ENCODE measurements at regions not wholly inside any gene's neighbourhood (a gene's known extent, or its start where the extent isn't known, plus 50 kb on each side); places are given as distances from the start of the nearest gene placed in this dataset.

GRCh38 chr12:89839444-89839843, 130.8 kb upstream of the ATP2B1 start:
- ATAC-seq = no peak
- H3K4me3 ChIP-seq = no peak overlapping the region

GRCh38 chr12:89838833-89839232, 130.2 kb upstream of the ATP2B1 start:
- no peak for TF ChIP-seq CTCF (IDR thresholded peaks at IDR 0.05)
- no peak for DNase-seq
- intact Hi-C loops (cut with DNase I, micrococcal nuclease) = no loop called here
- no peaks in the 10 kb centered on the region for H3K4me1 ChIP-seq (ENCODE audit: low read depth)
- no peaks in the 10 kb centered on the region for H3K36me3 ChIP-seq (ENCODE audit: low read depth)
- ATAC-seq = no peak
- H3K4me3 ChIP-seq = no peak overlapping the region
- no peaks in the 10 kb centered on the region for H3K9me3 ChIP-seq

More at GRCh38 chr12:89839444-89839843, 130.8 kb upstream of the ATP2B1 start:
- Histone ChIP-seq H3K9me3 (no peaks in the 10 kb centered on the region), H3K4me1 (ENCODE audit: low read depth) (no peaks in the 10 kb centered on the region), H3K36me3 (ENCODE audit: low read depth) (no peaks in the 10 kb centered on the region)
- no peak for DNase-seq
- no peak for TF ChIP-seq CTCF (IDR thresholded peaks at IDR 0.05)
- intact Hi-C loops (cut with DNase I, micrococcal nuclease) = no loop called here

- no peak overlapping the region for H3K4me3 ChIP-seq
- no peaks in the 10 kb centered on the region for H3K9me3 ChIP-seq
- DNase-seq = no peak
- no peak for TF ChIP-seq CTCF (IDR thresholded peaks at IDR 0.05)
- H3K36me3 ChIP-seq (ENCODE audit: low read depth) = no peaks in the 10 kb centered on the region
- ATAC-seq = no peak
- intact Hi-C loops (cut with DNase I, micrococcal nuclease) = no loop called here
- H3K4me1 ChIP-seq (ENCODE audit: low read depth) = no peaks in the 10 kb centered on the region
Observed at GRCh38 chr12:89836026-89836425, 127.4 kb upstream of the ATP2B1 start.

- H3K36me3 ChIP-seq (ENCODE audit: low read depth) = no peaks in the 10 kb centered on the region
- DNase-seq (no peak), ATAC-seq (no peak)
- H3K4me1 ChIP-seq (ENCODE audit: low read depth) = no peaks in the 10 kb centered on the region
- intact Hi-C loops (cut with DNase I, micrococcal nuclease) = no loop called here
- H3K9me3 ChIP-seq = no peaks in the 10 kb centered on the region
- TF ChIP-seq CTCF (IDR thresholded peaks at IDR 0.05) = no peak
- H3K4me3 ChIP-seq = no peak overlapping the region
Observed at GRCh38 chr12:89834676-89835075, 126.0 kb upstream of the ATP2B1 start.

GRCh38 chr12:89833337-89834252, 125.0 kb upstream of the ATP2B1 start:
- TF ChIP-seq CTCF (IDR thresholded peaks at IDR 0.05) = no peak
- DNase-seq (no peak), ATAC-seq (no peak)
- no peaks in the 10 kb centered on the region for H3K4me1 ChIP-seq (ENCODE audit: low read depth)
- intact Hi-C loops (cut with DNase I, micrococcal nuclease) = no loop called here
- H3K4me3 ChIP-seq = no peak overlapping the region
- H3K36me3 ChIP-seq (ENCODE audit: low read depth) = no peaks in the 10 kb centered on the region
- H3K9me3 ChIP-seq = no peaks in the 10 kb centered on the region

Measured in mucosa of descending colon (tissue), 3 donors.